Neutrophil (primary cell): ENCODE measurements at regions not wholly inside any gene's neighbourhood (a gene's known extent, or its start where the extent isn't known, plus 50 kb on each side); places are given as distances from the start of the nearest gene placed in this dataset.

ENCODE experiments used
- H3K27ac ChIP-seq: fragments of 200-600 bp; sonication (generic); 2 replicates; pipeline ENCODE4 v1.5.1; 2016; ENCODE audit warnings: mild to moderate bottlenecking, moderate library complexity
- H3K27me3 ChIP-seq: fragments of 200-600 bp; sonication (generic); 2 replicates; pipeline ENCODE4 v1.6.0; 2016; ENCODE audit warnings: mild to moderate bottlenecking
- H3K36me3 ChIP-seq: fragments of 200-600 bp; sonication (generic); 2 replicates; pipeline ENCODE4 v1.5.1; 2017
- H3K4me1 ChIP-seq, 2 experiments: fragments of 200-600 bp in 1 of 2; sonication (generic) in 1 of 2; 1 replicate in 1 of 2; 2 replicates in 1 of 2; pipeline versions ENCODE4 v1.5.1 to v1.6.1; 2013 to 2016; ENCODE audit warnings: low read depth in 1 of 2, low read length in 1 of 2, mild to moderate bottlenecking in 1 of 2, moderate library complexity in 1 of 2; ENCODE audit not compliant: control insufficient read depth in 1 of 2, insufficient read depth in 1 of 2
- H3K4me3 ChIP-seq, 2 experiments: fragments of 200-600 bp in 1 of 2; sonication (generic) in 1 of 2; 1 replicate in 1 of 2; 2 replicates in 1 of 2; pipeline ENCODE4 v1.5.1; 2013 to 2016; ENCODE audit warnings: low read depth in 1 of 2, low read length in 1 of 2, mild to moderate bottlenecking in 1 of 2, moderate library complexity in 1 of 2
- H3K9me3 ChIP-seq: fragments of 200-600 bp; sonication (generic); 2 replicates; pipeline ENCODE4 v1.5.1; 2016
- CTCF ChIP-seq: fragments of 200-600 bp; sonication (generic); IDR thresholded peaks from 2 replicates; pipeline ENCODE4 v1.5.1; 2016; ENCODE audit warnings: antibody characterized with exemption

- H3K9me3 ChIP-seq: no peaks in the 10 kb centered on the region
- no peak for TF ChIP-seq CTCF
- no peaks in the 10 kb centered on the region for H3K27me3 ChIP-seq
- peak overlapping the region; percentile 75 for H3K27ac ChIP-seq
- H3K4me3 ChIP-seq: no peak overlapping the region
- peaks cover 12 to 27% of the 10 kb centered on the region in 2 experiments for H3K4me1 ChIP-seq
- H3K36me3 ChIP-seq: no peaks in the 10 kb centered on the region
These were observed 72.5 kb upstream of the ATP2B1 start for GRCh38 chr12:89781156-89781555.

GRCh38 chr12:89779090-89779489 is 70.5 kb upstream of the ATP2B1 start:
- Histone ChIP-seq H3K36me3 (no peaks in the 10 kb centered on the region), H3K27ac (no peak overlapping the region), H3K9me3 (no peaks in the 10 kb centered on the region), H3K27me3 (no peaks in the 10 kb centered on the region), H3K4me1 (peaks cover 12 to 27% of the 10 kb centered on the region in 2 experiments), H3K4me3 (no peak overlapping the region)
- no peak for TF ChIP-seq CTCF

GRCh38 chr12:89777733-89778379 is 69.2 kb upstream of the ATP2B1 start:
- Histone ChIP-seq H3K27ac (peak overlapping the region; percentile 52), H3K9me3 (no peaks in the 10 kb centered on the region), H3K4me1 (peaks cover 12 to 20% of the 10 kb centered on the region in 2 experiments), H3K36me3 (no peaks in the 10 kb centered on the region), H3K27me3 (no peaks in the 10 kb centered on the region), H3K4me3 (no peak overlapping the region)
- TF ChIP-seq CTCF: no peak

- TF ChIP-seq CTCF: no peak
- H3K4me3 ChIP-seq: no peak overlapping the region
- H3K27me3 ChIP-seq: no peaks in the 10 kb centered on the region
- H3K4me1 ChIP-seq: peaks cover 3 to 5% of the 10 kb centered on the region in 2 experiments
- no peak overlapping the region for H3K27ac ChIP-seq
- no peaks in the 10 kb centered on the region for H3K9me3 ChIP-seq
- no peaks in the 10 kb centered on the region for H3K36me3 ChIP-seq
These were observed 67.3 kb upstream of the ATP2B1 start for GRCh38 chr12:89775986-89776365.

GRCh38 chr12:89775063-89775985 is 66.7 kb upstream of the ATP2B1 start:
- H3K36me3 ChIP-seq: no peaks in the 10 kb centered on the region
- H3K27ac ChIP-seq: no peak overlapping the region
- H3K4me1 ChIP-seq: peaks cover 0 to 2% of the 10 kb centered on the region in 2 experiments
- no peak overlapping the region for H3K4me3 ChIP-seq
- H3K27me3 ChIP-seq: no peaks in the 10 kb centered on the region
- no peak for TF ChIP-seq CTCF
- no peaks in the 10 kb centered on the region for H3K9me3 ChIP-seq
